BE2C (cell line): ENCODE measurements at regions not wholly inside any gene's neighbourhood (a gene's known extent, or its start where the extent isn't known, plus 50 kb on each side); places are given as distances from the start of the nearest gene placed in this dataset.
"Not testable (repeated sequence)": the region's sequence is repeated elsewhere in the genome, so short reads cannot be mapped to it uniquely, and the experiment has no call there.

Source experiments
- DNase-seq: peaks from one replicate; pipeline ENCODE4 v3.0.0-alpha.2; 2020
- H3K27me3 ChIP-seq: fragments of 250-450 bp; sonication (Bioruptor Pico); 2 replicates; pipeline ENCODE4 v1.5.1; 2020; ENCODE audit warnings: mild to moderate bottlenecking
- H3K36me3 ChIP-seq: fragments of 250-450 bp; sonication (Bioruptor Pico); 2 replicates; pipeline ENCODE4 v1.5.1; 2020; ENCODE audit warnings: mild to moderate bottlenecking
- H3K4me1 ChIP-seq: fragments of 250-450 bp; sonication (Bioruptor Pico); 2 replicates; pipeline ENCODE4 v1.5.1; 2020
- H3K4me3 ChIP-seq: 2 replicates; pipeline ENCODE4 v1.5.1; 2011; ENCODE audit warnings: low read depth, low read length
- H3K9me3 ChIP-seq: fragments of 250-450 bp; sonication (Bioruptor Pico); 2 replicates; pipeline ENCODE4 v1.5.1; 2020
- TF ChIP-seq, protein P1 (sequence below): IDR thresholded peaks from 2 replicates; pipeline ENCODE4 v1.5.1; 2012; ENCODE audit warnings: mild to moderate bottlenecking, low read depth, low read length

DNA sequence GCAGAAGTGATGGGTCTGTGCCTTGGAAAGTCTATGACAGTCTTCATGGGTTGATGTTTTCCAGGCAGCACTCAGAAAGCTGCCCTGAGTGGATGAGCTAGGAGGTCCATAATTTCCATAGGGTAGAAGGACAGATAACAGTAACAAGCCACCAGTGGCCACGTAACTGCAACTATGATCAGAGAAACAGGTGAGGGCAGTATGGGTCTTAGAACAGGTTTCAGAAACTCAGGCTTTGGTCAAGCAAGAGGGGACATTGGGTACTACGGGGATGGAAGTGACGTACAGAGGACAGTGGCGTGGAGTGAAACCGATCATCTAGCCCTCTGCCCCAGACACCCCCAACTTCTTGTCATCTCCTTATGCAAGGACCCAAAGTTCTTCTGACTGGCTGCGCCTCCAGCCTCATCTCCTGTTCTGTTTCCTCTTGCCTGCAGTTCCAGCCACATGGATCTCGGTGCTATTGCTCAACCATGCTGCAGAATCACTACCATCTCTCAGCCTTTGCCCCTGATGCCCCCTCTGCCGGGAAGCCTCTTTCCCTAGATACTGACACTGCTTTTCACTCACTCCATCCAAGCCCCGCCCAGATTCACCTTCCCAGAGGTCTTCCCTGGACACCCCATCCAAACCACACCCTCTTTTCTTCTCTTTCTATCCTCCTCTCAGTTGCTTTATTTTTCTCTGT lies 123.4 kb downstream of the MFAP3L start:
- TF ChIP-seq, protein P1, sequence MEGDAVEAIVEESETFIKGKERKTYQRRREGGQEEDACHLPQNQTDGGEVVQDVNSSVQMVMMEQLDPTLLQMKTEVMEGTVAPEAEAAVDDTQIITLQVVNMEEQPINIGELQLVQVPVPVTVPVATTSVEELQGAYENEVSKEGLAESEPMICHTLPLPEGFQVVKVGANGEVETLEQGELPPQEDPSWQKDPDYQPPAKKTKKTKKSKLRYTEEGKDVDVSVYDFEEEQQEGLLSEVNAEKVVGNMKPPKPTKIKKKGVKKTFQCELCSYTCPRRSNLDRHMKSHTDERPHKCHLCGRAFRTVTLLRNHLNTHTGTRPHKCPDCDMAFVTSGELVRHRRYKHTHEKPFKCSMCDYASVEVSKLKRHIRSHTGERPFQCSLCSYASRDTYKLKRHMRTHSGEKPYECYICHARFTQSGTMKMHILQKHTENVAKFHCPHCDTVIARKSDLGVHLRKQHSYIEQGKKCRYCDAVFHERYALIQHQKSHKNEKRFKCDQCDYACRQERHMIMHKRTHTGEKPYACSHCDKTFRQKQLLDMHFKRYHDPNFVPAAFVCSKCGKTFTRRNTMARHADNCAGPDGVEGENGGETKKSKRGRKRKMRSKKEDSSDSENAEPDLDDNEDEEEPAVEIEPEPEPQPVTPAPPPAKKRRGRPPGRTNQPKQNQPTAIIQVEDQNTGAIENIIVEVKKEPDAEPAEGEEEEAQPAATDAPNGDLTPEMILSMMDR, result no peak
- H3K4me3 ChIP-seq, result no peak overlapping the region
- H3K27me3 ChIP-seq, result no peaks in the 10 kb centered on the region
- no peaks in the 10 kb centered on the region for H3K9me3 ChIP-seq
- no peak for DNase-seq
- no peaks in the 10 kb centered on the region for H3K36me3 ChIP-seq
- H3K4me1 ChIP-seq, result no peaks in the 10 kb centered on the region

DNA sequence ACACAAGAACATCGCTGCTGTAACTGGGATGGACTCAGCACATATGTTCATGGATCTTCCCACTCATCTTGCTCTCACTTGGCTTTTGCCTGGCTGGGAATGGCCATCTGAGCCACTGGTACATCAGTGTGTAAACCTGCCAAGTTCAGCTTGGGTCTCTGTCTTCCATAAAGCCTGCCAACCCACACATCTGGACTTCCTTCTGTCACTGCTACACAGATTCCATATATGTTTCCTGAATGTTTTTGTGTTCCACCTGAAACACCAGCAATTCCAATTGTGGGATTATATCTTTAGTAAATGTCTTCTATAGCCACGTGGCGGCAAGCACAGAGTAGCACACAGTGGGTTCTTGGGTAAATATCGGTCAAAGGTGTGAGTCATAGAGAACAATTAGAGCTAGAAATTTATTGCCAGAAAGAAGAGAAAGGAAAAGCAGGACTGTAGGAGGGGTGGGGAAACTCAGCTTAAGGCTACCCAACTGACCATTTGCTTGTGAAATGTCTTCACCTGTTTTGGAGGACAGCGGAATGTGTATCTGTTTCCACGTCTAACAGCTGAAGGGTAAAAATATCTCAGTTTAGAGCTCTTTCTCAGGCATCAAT lies 125.9 kb downstream of the MFAP3L start:
- TF ChIP-seq, protein P1, result no peak

DNA sequence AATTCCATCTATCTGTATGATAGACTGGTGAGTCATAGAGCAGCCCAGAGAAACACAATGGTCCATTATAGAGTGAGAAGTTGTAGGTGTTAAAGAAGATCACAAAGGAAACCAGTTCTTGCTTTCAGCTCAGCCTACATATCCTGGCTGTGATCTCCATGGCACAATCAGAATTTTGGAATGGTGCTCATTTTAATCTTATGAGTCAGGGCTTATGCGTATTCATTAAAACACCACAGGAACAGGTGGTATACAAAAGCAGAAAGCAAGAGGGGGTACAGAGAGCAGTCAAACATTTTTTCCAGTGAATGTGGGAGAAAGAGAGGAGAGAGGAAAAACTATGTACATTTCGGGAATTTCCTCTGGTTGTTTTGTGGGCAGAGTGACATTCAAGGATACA lies 126.9 kb downstream of the MFAP3L start:
- Histone ChIP-seq H3K27me3 (no peaks in the 10 kb centered on the region), H3K4me3 (no peak overlapping the region), H3K9me3 (no peaks in the 10 kb centered on the region), H3K36me3 (no peaks in the 10 kb centered on the region), H3K4me1 (no peaks in the 10 kb centered on the region)
- DNase-seq, result no peak
- TF ChIP-seq, protein P1, result no peak

More for the DNA sequence above, 125.9 kb downstream of the MFAP3L start:
- H3K4me1 ChIP-seq, result no peaks in the 10 kb centered on the region
- DNase-seq, result no peak
- H3K9me3 ChIP-seq, result no peaks in the 10 kb centered on the region
- no peaks in the 10 kb centered on the region for H3K36me3 ChIP-seq
- no peaks in the 10 kb centered on the region for H3K27me3 ChIP-seq
- H3K4me3 ChIP-seq, result no peak overlapping the region

DNA sequence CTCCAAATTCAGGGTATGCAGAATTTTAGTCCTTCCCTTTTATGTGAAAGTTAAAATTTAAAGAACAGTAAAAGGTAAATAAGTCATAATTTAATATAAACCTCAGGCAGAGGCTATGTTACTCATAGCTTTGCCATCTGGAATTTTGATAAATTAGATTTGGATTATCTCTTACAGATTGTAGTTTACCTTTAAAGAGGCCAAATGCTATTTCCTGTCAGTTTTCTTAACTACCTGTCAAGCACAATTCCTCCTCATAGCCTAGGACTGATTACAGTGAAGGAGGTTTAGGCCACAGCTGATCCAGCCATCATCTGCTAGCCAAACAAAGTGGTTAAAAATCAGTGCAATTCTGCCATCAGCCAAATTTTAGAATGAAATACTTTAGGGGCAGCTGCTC lies 128.1 kb downstream of the MFAP3L start:
- H3K4me1 ChIP-seq, result no peaks in the 10 kb centered on the region
- TF ChIP-seq, protein P1, result no peak
- no peak for DNase-seq

DNA sequence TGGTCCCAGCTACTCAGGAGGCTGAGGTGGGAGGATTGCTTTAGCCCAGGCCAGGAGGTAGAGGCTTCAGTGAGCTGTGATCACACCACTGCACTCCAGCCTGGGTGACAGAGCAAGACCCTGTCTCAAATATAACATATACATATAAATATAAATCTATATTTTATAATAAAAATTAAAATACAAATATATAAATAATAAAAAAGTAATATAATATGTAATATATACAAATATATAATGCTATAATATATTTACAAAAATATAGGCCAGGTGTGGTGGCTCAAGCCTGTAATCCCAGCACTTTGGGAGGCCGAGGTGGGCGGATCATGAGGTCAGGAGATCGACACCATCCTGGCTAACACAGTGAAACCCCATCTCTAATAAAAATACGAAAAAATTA lies 131.4 kb downstream of the MFAP3L start:
- H3K27me3 ChIP-seq, H3K4me3 ChIP-seq, H3K4me1 ChIP-seq, H3K36me3 ChIP-seq, DNase-seq, H3K9me3 ChIP-seq: not testable (repeated sequence)

More for the DNA sequence above, 128.1 kb downstream of the MFAP3L start:
- H3K36me3 ChIP-seq, result no peaks in the 10 kb centered on the region
- no peak overlapping the region for H3K4me3 ChIP-seq
- no peaks in the 10 kb centered on the region for H3K27me3 ChIP-seq
- H3K9me3 ChIP-seq, result no peaks in the 10 kb centered on the region

DNA sequence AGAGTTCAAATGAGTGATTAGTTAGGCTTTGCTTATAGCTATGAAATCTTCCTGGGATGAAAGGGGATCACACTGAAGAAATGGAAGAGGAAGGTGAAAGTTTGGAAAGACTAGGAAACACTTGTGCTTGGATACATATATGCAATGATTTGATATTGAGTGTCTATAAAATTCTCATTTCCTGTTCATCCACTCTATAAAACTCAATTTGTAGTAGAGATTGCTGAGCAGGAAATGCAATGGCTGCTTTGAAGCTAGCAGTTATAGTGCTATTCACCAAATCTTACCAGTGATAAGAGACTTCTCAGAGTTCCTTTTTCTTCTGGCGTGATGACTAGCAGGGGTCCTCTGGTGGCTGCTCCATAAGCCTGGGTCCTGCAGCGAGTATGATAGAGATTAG lies 128.1 kb upstream of the HPF1 start:
- TF ChIP-seq, protein P1, result no peak
- Histone ChIP-seq H3K27me3 (no peaks in the 10 kb centered on the region), H3K4me1 (no peaks in the 10 kb centered on the region), H3K36me3 (no peaks in the 10 kb centered on the region), H3K9me3 (no peaks in the 10 kb centered on the region), H3K4me3 (no peak overlapping the region)
- no peak for DNase-seq
